H9 (cell line): ENCODE measurements at regions not wholly inside any gene's neighbourhood (a gene's known extent, or its start where the extent isn't known, plus 50 kb on each side); places are given as distances from the start of the nearest gene placed in this dataset.

Experiments used
- DNase-seq: peaks from one replicate; pipeline ENCODE4 v3.0.0-alpha.2; 2017
- H2AFZ ChIP-seq: one replicate; pipeline ENCODE4 v1.6.1; 2013; ENCODE audit warnings: mild to moderate bottlenecking, low read length, control low read depth, moderate library complexity
- H2AK5ac ChIP-seq: 2 replicates; pipeline ENCODE4 v1.6.1; 2013; ENCODE audit warnings: low read length, control low read depth, mixed read lengths; ENCODE audit not compliant: insufficient read length
- H2BK120ac ChIP-seq: one replicate; pipeline ENCODE4 v1.6.1; 2013; ENCODE audit warnings: low read depth, mild to moderate bottlenecking, low read length, control low read depth, inconsistent platforms; ENCODE audit not compliant: poor library complexity, severe bottlenecking
- H2BK12ac ChIP-seq: 2 replicates; pipeline ENCODE4 v1.6.1; 2013; ENCODE audit warnings: low read length, control low read depth, mixed read lengths, low read depth; ENCODE audit not compliant: insufficient read length
- H2BK15ac ChIP-seq: 2 replicates; pipeline ENCODE4 v1.6.1; 2013; ENCODE audit warnings: low read depth, low read length, control low read depth
- H2BK20ac ChIP-seq: one replicate; pipeline ENCODE4 v1.6.1; 2013; ENCODE audit warnings: low read depth, mild to moderate bottlenecking, low read length, control low read depth, inconsistent platforms; ENCODE audit not compliant: poor library complexity, severe bottlenecking
- H2BK5ac ChIP-seq: 2 replicates; pipeline ENCODE4 v1.6.1; 2013; ENCODE audit warnings: low read length, control low read depth, mixed read lengths; ENCODE audit not compliant: insufficient read length
- H3K14ac ChIP-seq: 2 replicates; pipeline ENCODE4 v1.6.1; 2013; ENCODE audit warnings: low read length, control low read depth; ENCODE audit not compliant: insufficient read depth
- H3K18ac ChIP-seq: 2 replicates; pipeline ENCODE4 v1.6.1; 2013; ENCODE audit warnings: low read depth, mild to moderate bottlenecking, mixed read lengths, low read length, control low read depth; ENCODE audit not compliant: insufficient read length
- H3K23ac ChIP-seq: 2 replicates; pipeline ENCODE4 v1.6.1; 2013; ENCODE audit warnings: low read length, control low read depth, mixed read lengths, low read depth; ENCODE audit not compliant: insufficient read length
- H3K23me2 ChIP-seq: 2 replicates; pipeline ENCODE4 v1.6.1; 2013; ENCODE audit warnings: low read depth, mild to moderate bottlenecking, mixed read lengths, low read length, control low read depth; ENCODE audit not compliant: insufficient read length, poor library complexity, severe bottlenecking
- H3K27ac ChIP-seq: 2 replicates; pipeline ENCODE4 v1.5.1; 2013; ENCODE audit warnings: low read length, control low read depth, mixed read lengths, low read depth; ENCODE audit not compliant: insufficient read length
- H3K27me3 ChIP-seq: 2 replicates; pipeline ENCODE4 v1.6.1; 2013; ENCODE audit warnings: low read length, control low read depth, inconsistent platforms; ENCODE audit not compliant: insufficient read depth
- H3K4ac ChIP-seq: 2 replicates; pipeline ENCODE4 v1.6.1; 2013; ENCODE audit warnings: low read depth, mild to moderate bottlenecking, control low read depth, inconsistent platforms, low read length, moderate library complexity
- H3K4me1 ChIP-seq: 2 replicates; pipeline ENCODE4 v1.6.1; 2013; ENCODE audit warnings: low read length, control low read depth, inconsistent platforms; ENCODE audit not compliant: insufficient read depth
- H3K4me2 ChIP-seq: 2 replicates; pipeline ENCODE4 v1.6.1; 2013; ENCODE audit warnings: low read length, control low read depth, mixed read lengths; ENCODE audit not compliant: insufficient read length, insufficient read depth
- H3K56ac ChIP-seq: 2 replicates; pipeline ENCODE4 v1.6.1; 2013; ENCODE audit warnings: low read depth, mild to moderate bottlenecking, mixed read lengths, low read length, control low read depth; ENCODE audit not compliant: insufficient read length
- H3K79me1 ChIP-seq: 2 replicates; pipeline ENCODE4 v1.6.1; 2013; ENCODE audit warnings: low read depth, mild to moderate bottlenecking, moderate library complexity, low read length, control low read depth, inconsistent platforms; ENCODE audit not compliant: insufficient read depth, poor library complexity, severe bottlenecking
- H3K79me2 ChIP-seq: 2 replicates; pipeline ENCODE4 v1.6.1; 2013; ENCODE audit warnings: low read length, control low read depth, inconsistent platforms; ENCODE audit not compliant: insufficient read depth
- H3K9ac ChIP-seq: 2 replicates; pipeline ENCODE4 v1.6.1; 2013; ENCODE audit warnings: low read length, control low read depth, mixed read lengths; ENCODE audit not compliant: insufficient read length; ENCODE audit errors: extremely low read depth
- H3K9me3 ChIP-seq: one replicate; pipeline ENCODE4 v1.6.1; 2013; ENCODE audit warnings: low read depth, low read length, inconsistent platforms; ENCODE audit not compliant: control insufficient read depth
- H3T11ph ChIP-seq: one replicate; pipeline ENCODE4 v1.6.1; 2013; ENCODE audit warnings: mild to moderate bottlenecking, low read length, control low read depth, inconsistent platforms
- H4K20me1 ChIP-seq: one replicate; pipeline ENCODE4 v1.6.1; 2013; ENCODE audit not compliant: control insufficient read depth, insufficient read length, insufficient read depth
- H4K5ac ChIP-seq: 2 replicates; pipeline ENCODE4 v1.6.1; 2013; ENCODE audit warnings: low read depth, mild to moderate bottlenecking, mixed read lengths, low read length, control low read depth; ENCODE audit not compliant: insufficient read length
- H4K8ac ChIP-seq: replicated peaks from 2 replicates; pipeline ENCODE4 v1.6.1; 2013; ENCODE audit warnings: low read length, control low read depth, mixed read lengths, low read depth; ENCODE audit not compliant: insufficient read length
- H4K91ac ChIP-seq: 2 replicates; pipeline ENCODE4 v1.6.1; 2013; ENCODE audit warnings: low read depth, mild to moderate bottlenecking, moderate library complexity, mixed read lengths, low read length, control low read depth; ENCODE audit not compliant: insufficient read length
- H3K27ac Mint-ChIP-seq, 3 experiments: 2 replicates in 2 of 3; 3 replicates in 1 of 3; pipeline ENCODE4 v1.8.0; 2020 to 2021; ENCODE audit warnings: mixed read lengths in 3 of 3, mild to moderate bottlenecking in 1 of 3, moderate library complexity in 1 of 3
- H3K27me3 Mint-ChIP-seq: 2 replicates; pipeline ENCODE4 v1.8.0; 2021; ENCODE audit warnings: low read depth, mild to moderate bottlenecking, moderate library complexity, mixed read lengths
- H3K36me3 Mint-ChIP-seq, 3 experiments: 2 replicates in 2 of 3; 3 replicates in 1 of 3; pipeline ENCODE4 v1.8.0; 2020 to 2021; ENCODE audit warnings: low read depth in 3 of 3, mixed read lengths in 3 of 3; ENCODE audit not compliant: insufficient read depth in 1 of 3
- H3K4me1 Mint-ChIP-seq, 2 experiments: 2 replicates each; pipeline ENCODE4 v1.8.0; 2020; ENCODE audit warnings: mixed read lengths in 2 of 2
- H3K4me3 Mint-ChIP-seq, 2 experiments: 2 replicates in 1 of 2; 3 replicates in 1 of 2; pipeline ENCODE4 v1.8.0; 2020 to 2021; ENCODE audit warnings: mild to moderate bottlenecking in 2 of 2, mixed read lengths in 2 of 2, moderate library complexity in 1 of 2
- H3K9me3 Mint-ChIP-seq, 2 experiments: 2 replicates in 1 of 2; 3 replicates in 1 of 2; pipeline ENCODE4 v1.8.0; 2020; ENCODE audit warnings: mild to moderate bottlenecking in 2 of 2, mixed read lengths in 2 of 2, moderate library complexity in 1 of 2
- CTCF ChIP-seq: fragments of 200-600 bp; sonication (generic); conservative IDR thresholded peaks from 3 replicates; pipeline ENCODE4 v1.8.0; 2021; ENCODE audit warnings: antibody characterized with exemption, mild to moderate bottlenecking
- WGBS: extraction: QIAGEN DNeasy Blood & Tissue Kit; methylation state at CpG from one replicate; pipeline ENCODE4 v1.1.7; 2013; ENCODE audit warnings: missing lambda C conversion rate, low lambda C conversion rate, mixed read lengths; ENCODE audit not compliant: insufficient read length; ENCODE audit errors: extremely low coverage; 5-methylcytosine and 5-hydroxymethylcytosine counted together

GRCh38 chr20:40942006-40942405 lies 86.6 kb upstream of the TOP1 start:
- no peak for DNase-seq
- Mint-ChIP-seq H3K4me1 (peaks cover 5 to 20% of the 10 kb centered on the region in 2 experiments), H3K4me3 (no peak overlapping the region), H3K9me3 (no peaks in the 10 kb centered on the region; a peak in 1 of 5 replicates), H3K27ac (no peak overlapping the region), H3K36me3 (no peaks in the 10 kb centered on the region; a peak in 1 of 7 replicates), H3K27me3 (peaks cover 9% of the 10 kb centered on the region)
- Histone ChIP-seq H3K4me2 (no peak overlapping the region), H2AFZ (no peak overlapping the region), H3K9me3 (no peaks in the 10 kb centered on the region), H4K5ac (no peak overlapping the region), H3K4me1 (no peaks in the 10 kb centered on the region), H3T11ph (no peak overlapping the region), H3K79me2 (no peaks in the 10 kb centered on the region), H3K14ac (no peak overlapping the region), H3K56ac (no peak overlapping the region), H3K79me1 (no peaks in the 10 kb centered on the region), H3K23ac (no peak overlapping the region), H2AK5ac (no peak overlapping the region), H3K27me3 (no peaks in the 10 kb centered on the region), H2BK5ac (no peak overlapping the region), H3K23me2 (no peaks in the 10 kb centered on the region), H4K8ac (no peak overlapping the region), H3K4ac (no peak overlapping the region), H2BK120ac (no peak overlapping the region), H2BK15ac (no peak overlapping the region), H2BK20ac (no peak overlapping the region), H4K20me1 (no peaks in the 10 kb centered on the region), H2BK12ac (no peak overlapping the region), H3K9ac (no peak overlapping the region), H3K18ac (no peak overlapping the region), H3K27ac (no peak overlapping the region), H4K91ac (no peak overlapping the region)
- TF ChIP-seq CTCF = no peak
- WGBS = no CpG with 5 or more reads among the region's 4 CpGs
